GM12874 (cell line): ENCODE measurements at regions not wholly inside any gene's neighbourhood (a gene's known extent, or its start where the extent isn't known, plus 50 kb on each side); places are given as distances from the start of the nearest gene placed in this dataset.

ENCODE experiments used
- TF ChIP-seq, protein P1 (sequence below): IDR thresholded peaks from 2 replicates; pipeline ENCODE4 v1.5.1; 2011; ENCODE audit warnings: low read depth, mild to moderate bottlenecking, control low read depth, low read length, moderate library complexity; ENCODE audit not compliant: insufficient read depth

DNA sequence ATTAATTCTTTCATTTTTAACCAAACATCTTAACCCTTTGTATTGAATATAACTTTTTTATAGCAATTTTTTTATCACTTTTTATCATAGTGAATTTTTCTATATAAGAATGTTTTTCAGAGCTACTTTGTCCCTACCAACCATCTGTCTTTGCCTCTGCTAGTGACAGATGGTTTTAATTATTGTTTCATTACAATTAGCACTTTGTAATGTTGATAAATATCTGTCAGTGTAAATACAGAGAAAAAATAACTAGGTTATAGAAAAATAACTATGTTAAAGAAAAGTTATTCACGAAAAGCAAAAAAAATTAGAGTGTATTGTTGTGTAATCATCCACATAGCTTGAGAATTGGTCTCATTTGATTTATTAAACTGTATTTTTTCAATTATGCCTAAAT lies 91.0 kb upstream of the CDH19 start:
- TF ChIP-seq, protein P1, sequence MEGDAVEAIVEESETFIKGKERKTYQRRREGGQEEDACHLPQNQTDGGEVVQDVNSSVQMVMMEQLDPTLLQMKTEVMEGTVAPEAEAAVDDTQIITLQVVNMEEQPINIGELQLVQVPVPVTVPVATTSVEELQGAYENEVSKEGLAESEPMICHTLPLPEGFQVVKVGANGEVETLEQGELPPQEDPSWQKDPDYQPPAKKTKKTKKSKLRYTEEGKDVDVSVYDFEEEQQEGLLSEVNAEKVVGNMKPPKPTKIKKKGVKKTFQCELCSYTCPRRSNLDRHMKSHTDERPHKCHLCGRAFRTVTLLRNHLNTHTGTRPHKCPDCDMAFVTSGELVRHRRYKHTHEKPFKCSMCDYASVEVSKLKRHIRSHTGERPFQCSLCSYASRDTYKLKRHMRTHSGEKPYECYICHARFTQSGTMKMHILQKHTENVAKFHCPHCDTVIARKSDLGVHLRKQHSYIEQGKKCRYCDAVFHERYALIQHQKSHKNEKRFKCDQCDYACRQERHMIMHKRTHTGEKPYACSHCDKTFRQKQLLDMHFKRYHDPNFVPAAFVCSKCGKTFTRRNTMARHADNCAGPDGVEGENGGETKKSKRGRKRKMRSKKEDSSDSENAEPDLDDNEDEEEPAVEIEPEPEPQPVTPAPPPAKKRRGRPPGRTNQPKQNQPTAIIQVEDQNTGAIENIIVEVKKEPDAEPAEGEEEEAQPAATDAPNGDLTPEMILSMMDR, result no peak

GRCh38 chr18:66687635-66688034 lies 83.7 kb upstream of the CDH19 start:
- TF ChIP-seq, protein P1, result no peak

- TF ChIP-seq, protein P1, result no peak
Measured at GRCh38 chr18:66682855-66683322, 79.0 kb upstream of the CDH19 start.

- TF ChIP-seq, protein P1, result no peak
Measured at GRCh38 chr18:66676699-66677098, 72.8 kb upstream of the CDH19 start.

- TF ChIP-seq, protein P1, result no peak
Measured at GRCh38 chr18:66674286-66674685, 70.4 kb upstream of the CDH19 start.

DNA sequence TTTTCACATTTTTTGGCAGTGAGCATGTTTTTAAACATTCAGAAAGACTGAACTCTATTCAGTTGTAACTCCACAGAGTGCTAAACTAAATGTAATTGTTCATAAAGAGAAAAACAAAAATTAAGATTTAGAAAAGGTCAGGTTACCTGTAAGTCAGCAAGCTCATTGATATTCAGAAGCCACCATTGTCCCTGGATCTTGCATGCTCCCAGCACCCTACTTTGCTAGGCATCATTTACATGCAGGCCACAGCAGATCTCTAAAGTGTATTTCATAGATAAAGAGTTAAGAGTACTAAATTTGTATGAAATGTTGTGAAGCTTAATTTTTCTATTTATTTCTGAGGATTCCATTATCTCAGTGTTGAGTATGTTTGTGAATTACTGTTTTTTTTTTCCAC lies 64.8 kb upstream of the CDH19 start:
- TF ChIP-seq, protein P1, result no peak

DNA sequence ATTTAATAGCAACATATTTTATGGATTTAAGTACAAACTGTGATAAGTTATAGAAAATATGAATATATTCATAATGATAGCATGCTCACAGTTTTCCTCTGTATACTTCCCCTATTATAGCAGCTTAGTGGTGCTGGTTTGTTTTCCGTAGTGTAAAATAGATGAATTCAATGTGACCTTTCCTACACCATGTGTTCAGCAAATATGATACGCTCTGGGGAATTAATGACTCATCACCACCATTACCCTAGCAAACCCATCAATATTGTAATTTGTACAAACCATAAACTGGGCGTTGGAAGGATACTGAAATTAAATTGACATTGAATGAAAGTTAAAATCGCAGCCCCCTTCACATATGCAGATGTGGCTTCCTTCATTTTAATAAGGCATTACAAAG lies 58.7 kb upstream of the CDH19 start:
- TF ChIP-seq, protein P1, result no peak

DNA sequence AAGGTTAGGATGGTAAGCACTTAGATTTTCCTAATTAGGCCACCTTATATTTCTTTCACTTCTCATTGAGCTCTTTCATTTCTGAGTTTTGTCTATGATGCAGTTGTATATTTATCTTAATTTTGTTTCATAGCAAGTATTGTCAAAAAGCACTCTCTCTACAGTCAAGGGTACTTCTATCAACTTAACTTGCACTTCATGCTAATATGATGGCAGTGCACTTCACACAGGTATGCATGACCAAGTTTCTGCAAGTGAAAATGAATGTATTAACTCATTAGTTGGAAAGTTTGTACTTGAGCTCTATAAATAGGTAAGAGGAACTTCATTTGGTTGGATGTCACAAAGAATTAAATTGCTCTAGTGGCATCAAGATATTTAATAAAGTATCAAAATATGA lies 51.5 kb upstream of the CDH19 start:
- TF ChIP-seq, protein P1, result no peak
